Lower leg skin (tissue), 4 donors: ENCODE measurements at regions not wholly inside any gene's neighbourhood (a gene's known extent, or its start where the extent isn't known, plus 50 kb on each side); places are given as distances from the start of the nearest gene placed in this dataset.

Source experiments
- DNase-seq, 2 donors: peaks; one replicate each; pipeline ENCODE4 v3.0.0-alpha.2; 2019; ENCODE audit warnings: low spot score in 2 of 2
- H3K4me3 ChIP-seq: fragments of 200-600 bp; sonication (generic); 2 replicates; pipeline ENCODE4 v1.5.1; 2017; ENCODE audit warnings: mild to moderate bottlenecking, low read depth; ENCODE audit not compliant: poor library complexity, severe bottlenecking
- POLR2A ChIP-seq, 2 donors: fragments of 450-650 bp; IDR thresholded peaks; one replicate each; pipeline ENCODE4 v1.6.1; 2016 to 2017; ENCODE audit warnings: antibody characterized with exemption in 2 of 2, mild to moderate bottlenecking in 1 of 2, moderate library complexity in 1 of 2
- WGBS, 2 donors: methylation state at CpG; one replicate each; pipeline ENCODE4 v1.1.5; 2018; 5-methylcytosine and 5-hydroxymethylcytosine counted together
- intact Hi-C: fragments of 100-400 bp; cut with DNase I; formaldehyde crosslinking; loops from one replicate; pipeline ENCODE4 v1.15.0; 2023; ENCODE audit warnings: low total_unique reads
- TF ChIP-seq, protein P1 (sequence below), 3 donors: fragments of 450-650 bp; IDR thresholded peaks; one replicate each; pipeline ENCODE4 v1.5.1; 2016; ENCODE audit warnings: antibody characterized with exemption in 3 of 3, mild to moderate bottlenecking in 3 of 3, moderate library complexity in 2 of 3

DNA sequence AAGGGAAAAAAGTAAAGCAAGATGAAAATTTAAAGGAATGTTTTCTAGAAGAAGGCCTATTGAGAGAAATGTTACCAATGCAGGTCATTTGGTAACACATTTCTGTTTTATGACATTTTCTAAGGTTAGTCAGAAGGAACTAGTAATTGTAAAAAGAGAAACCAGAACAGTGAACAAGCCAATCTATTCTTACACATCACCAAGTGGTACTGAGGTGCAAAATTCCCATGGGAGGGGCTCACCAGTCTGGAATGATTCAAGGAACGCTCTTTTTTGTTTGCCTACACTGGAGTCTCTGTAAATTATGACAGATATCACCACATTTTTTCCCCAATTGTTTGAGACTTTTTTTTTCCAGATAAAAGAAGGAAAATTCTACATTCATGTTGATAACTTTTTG lies 404.7 kb upstream of the CNKSR2 start:
- DNase-seq = no peak
- no peak for TF ChIP-seq POLR2A (IDR thresholded peaks at IDR 0.05)
- TF ChIP-seq, protein P1, sequence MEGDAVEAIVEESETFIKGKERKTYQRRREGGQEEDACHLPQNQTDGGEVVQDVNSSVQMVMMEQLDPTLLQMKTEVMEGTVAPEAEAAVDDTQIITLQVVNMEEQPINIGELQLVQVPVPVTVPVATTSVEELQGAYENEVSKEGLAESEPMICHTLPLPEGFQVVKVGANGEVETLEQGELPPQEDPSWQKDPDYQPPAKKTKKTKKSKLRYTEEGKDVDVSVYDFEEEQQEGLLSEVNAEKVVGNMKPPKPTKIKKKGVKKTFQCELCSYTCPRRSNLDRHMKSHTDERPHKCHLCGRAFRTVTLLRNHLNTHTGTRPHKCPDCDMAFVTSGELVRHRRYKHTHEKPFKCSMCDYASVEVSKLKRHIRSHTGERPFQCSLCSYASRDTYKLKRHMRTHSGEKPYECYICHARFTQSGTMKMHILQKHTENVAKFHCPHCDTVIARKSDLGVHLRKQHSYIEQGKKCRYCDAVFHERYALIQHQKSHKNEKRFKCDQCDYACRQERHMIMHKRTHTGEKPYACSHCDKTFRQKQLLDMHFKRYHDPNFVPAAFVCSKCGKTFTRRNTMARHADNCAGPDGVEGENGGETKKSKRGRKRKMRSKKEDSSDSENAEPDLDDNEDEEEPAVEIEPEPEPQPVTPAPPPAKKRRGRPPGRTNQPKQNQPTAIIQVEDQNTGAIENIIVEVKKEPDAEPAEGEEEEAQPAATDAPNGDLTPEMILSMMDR (IDR thresholded peaks at IDR 0.05) = no peak
- H3K4me3 ChIP-seq = no peak overlapping the region
- intact Hi-C loops = no loop called here
- WGBS, 2 donors = 71 to 86% methylated on average over 1 of the region's 1 CpG

DNA sequence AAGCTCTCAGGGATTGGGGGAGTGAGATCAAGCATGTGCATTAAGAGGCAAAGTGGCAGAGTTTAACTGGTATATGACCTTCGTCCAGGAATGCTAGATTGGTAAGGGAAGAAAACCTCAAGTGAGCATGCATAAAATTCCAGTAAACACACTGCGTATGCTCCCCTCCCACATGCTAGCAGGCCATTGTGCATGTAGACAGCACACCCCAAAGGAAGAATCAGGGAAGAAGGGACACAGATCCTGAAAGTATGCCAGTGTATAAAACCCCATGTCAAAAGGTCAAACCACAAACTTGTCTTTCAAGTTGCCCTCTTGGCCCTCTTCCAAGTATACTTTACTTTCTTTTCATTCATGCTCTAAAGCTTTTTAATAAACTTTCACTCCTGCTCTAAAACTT lies 405.2 kb upstream of the CNKSR2 start:
- TF ChIP-seq POLR2A (IDR thresholded peaks at IDR 0.05) = no peak
- TF ChIP-seq, protein P1 (IDR thresholded peaks at IDR 0.05) = no peak
- DNase-seq = no peak
- 69 to 73% methylated on average over 2 of the region's 2 CpGs for whole genome bisulfite sequencing, 2 donors
- H3K4me3 ChIP-seq = no peak overlapping the region
- intact Hi-C loops = no loop called here

DNA sequence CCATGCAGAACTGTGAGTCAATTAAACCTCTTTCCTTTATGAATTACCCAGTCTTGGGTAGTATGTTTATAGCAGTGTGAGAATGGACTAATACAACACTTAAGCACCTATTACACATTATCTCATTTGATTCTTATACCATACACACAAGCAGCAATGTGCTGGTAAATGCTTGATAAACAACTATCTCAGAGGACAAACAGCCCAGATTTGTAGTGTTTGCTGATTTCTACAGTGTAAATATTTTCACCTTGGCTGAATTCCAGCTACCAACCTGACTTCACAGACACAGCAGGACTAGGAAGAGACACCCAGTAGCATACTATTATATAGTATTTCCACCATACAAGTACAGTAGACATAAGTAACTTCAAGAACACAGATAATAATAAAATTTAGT lies 406.5 kb upstream of the CNKSR2 start:
- no peak overlapping the region for H3K4me3 ChIP-seq
- intact Hi-C loops = no loop called here
- no peak for DNase-seq
- TF ChIP-seq POLR2A (IDR thresholded peaks at IDR 0.05) = no peak
- TF ChIP-seq, protein P1 (IDR thresholded peaks at IDR 0.05) = no peak

DNA sequence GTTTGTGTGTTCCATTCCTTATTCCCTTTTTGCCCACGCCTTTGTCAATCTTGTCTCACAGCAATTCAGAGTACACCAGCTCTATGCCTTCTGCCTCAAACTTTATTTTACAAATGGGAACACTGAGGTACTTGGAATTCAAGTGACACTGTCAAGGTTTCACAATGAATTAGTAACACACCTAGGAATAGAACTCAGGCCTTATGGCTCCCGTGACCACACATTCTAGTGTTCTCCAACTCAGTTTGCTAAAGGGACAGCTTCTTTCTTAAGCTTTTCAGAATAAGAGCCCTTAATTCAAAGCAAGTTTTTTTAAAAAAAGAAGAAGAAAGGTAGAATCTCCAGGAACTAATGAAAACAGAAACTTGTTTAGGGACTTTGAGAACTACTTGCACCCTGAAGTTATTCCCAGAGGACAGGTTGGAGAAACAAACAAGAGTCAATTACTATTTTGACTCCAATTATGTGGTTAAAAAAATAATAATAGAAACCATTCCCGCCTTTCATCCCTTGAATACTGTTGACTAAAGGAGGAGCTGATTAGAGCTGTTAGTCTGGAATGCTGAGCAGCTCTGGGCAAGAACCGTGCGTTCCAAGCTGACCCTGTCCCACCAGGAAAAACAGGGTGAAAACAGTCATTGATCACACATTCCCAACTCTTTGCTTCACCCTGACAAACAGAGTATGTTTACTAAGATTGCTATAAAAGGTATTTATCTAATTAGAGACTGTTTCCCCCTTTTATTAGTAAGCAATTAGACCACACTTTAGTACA lies 408.8 kb upstream of the CNKSR2 start:
- TF ChIP-seq, protein P1 (IDR thresholded peaks at IDR 0.05) = no peak
- TF ChIP-seq POLR2A (IDR thresholded peaks at IDR 0.05) = no peak
- 53 to 58% methylated on average over 5 of the region's 5 CpGs for WGBS, 2 donors
- intact Hi-C loops = no loop called here
- H3K4me3 ChIP-seq = no peak overlapping the region
- no peak for DNase-seq

GRCh38 chrX:20954014-20954413 lies 420.2 kb upstream of the CNKSR2 start:
- 69 to 90% methylated on average over 3 of the region's 3 CpGs for WGBS, 2 donors
- DNase-seq = no peak
- H3K4me3 ChIP-seq = no peak overlapping the region
- no peak for TF ChIP-seq POLR2A (IDR thresholded peaks at IDR 0.05)
- TF ChIP-seq, protein P1 (IDR thresholded peaks at IDR 0.05) = no peak
- intact Hi-C loops = no loop called here

DNA sequence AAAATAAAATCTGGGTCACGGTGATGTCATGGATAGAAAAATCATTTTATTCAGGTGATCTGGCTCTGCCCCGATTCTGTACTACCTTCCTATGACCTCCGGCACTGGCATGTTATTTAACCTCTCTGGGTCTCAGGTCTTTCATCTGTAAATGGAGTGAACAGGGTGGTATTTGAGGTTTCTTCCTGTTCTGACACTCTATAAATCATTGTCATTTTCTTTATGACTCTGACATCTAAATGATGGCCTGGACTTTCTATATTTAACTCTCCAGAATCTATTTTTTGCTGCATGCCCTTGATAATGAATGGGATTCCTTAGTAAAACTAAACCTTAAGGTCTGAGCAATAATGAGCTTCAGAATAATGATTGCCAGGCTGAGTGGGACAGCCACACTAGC lies 422.0 kb upstream of the CNKSR2 start:
- intact Hi-C loops = no loop called here
- WGBS, 2 donors = 59 to 67% methylated on average over 3 of the region's 3 CpGs
- DNase-seq = no peak
- no peak for TF ChIP-seq POLR2A (IDR thresholded peaks at IDR 0.05)
- TF ChIP-seq, protein P1 (IDR thresholded peaks at IDR 0.05) = no peak
- H3K4me3 ChIP-seq = no peak overlapping the region
